ENCODE measurements at regions not wholly inside any gene's neighbourhood (a gene's known extent, or its start where the extent isn't known, plus 50 kb on each side); places are given as distances from the start of the nearest gene placed in this dataset.

DNA sequence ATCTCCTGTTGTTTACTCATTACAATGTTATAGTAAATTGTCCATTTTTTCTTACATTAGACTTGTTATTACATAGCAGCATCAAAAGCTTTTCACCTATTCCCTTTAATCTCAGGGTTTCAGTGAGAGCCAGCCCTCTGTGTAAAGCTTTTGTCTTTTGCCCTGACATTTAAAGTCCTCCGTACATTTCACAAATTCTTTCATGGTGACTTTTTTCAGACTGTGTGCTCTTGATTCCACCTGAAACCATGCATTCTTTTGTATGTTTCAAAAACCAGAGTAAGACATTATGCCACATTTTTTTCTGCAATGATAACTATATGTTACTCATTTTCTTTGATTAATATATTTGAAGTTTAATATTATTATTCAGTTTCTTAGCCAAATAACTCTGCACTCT, 781.4 kb upstream of the ROBO1 start:
- TF ChIP-seq EP300 (IDR thresholded peaks at IDR 0.05) (no peak), POLR2AphosphoS5 (IDR thresholded peaks at IDR 0.05) (no peak), POLR2A (IDR thresholded peaks at IDR 0.05; ENCODE audit: low read depth) (no peak)
- TF ChIP-seq, protein P1, sequence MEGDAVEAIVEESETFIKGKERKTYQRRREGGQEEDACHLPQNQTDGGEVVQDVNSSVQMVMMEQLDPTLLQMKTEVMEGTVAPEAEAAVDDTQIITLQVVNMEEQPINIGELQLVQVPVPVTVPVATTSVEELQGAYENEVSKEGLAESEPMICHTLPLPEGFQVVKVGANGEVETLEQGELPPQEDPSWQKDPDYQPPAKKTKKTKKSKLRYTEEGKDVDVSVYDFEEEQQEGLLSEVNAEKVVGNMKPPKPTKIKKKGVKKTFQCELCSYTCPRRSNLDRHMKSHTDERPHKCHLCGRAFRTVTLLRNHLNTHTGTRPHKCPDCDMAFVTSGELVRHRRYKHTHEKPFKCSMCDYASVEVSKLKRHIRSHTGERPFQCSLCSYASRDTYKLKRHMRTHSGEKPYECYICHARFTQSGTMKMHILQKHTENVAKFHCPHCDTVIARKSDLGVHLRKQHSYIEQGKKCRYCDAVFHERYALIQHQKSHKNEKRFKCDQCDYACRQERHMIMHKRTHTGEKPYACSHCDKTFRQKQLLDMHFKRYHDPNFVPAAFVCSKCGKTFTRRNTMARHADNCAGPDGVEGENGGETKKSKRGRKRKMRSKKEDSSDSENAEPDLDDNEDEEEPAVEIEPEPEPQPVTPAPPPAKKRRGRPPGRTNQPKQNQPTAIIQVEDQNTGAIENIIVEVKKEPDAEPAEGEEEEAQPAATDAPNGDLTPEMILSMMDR (IDR thresholded peaks at IDR 0.05) = no peak

Data from esophagus muscularis mucosa (tissue), 4 donors.